Neural progenitor cell (in vitro differentiated cells): ENCODE measurements at regions not wholly inside any gene's neighbourhood (a gene's known extent, or its start where the extent isn't known, plus 50 kb on each side); places are given as distances from the start of the nearest gene placed in this dataset.
"Not testable (repeated sequence)": the region's sequence is repeated elsewhere in the genome, so short reads cannot be mapped to it uniquely, and the experiment has no call there.

Source experiments
- DNase-seq: peaks from one replicate; pipeline ENCODE4 v3.0.0-alpha.2; 2016; ENCODE audit warnings: low spot score
- H2AFZ ChIP-seq: fragments of 200-600 bp; sonication (generic); replicated peaks from 2 replicates; pipeline ENCODE4 v1.6.1; 2016; ENCODE audit warnings: antibody characterized with exemption
- H3F3A ChIP-seq: fragments of 200-600 bp; sonication (generic); 2 replicates; pipeline ENCODE4 v1.6.1; 2016; ENCODE audit warnings: antibody characterized with exemption, low read depth
- H3K27ac ChIP-seq: fragments of 200-600 bp; sonication (generic); 2 replicates; pipeline ENCODE4 v1.5.1; 2016; ENCODE audit warnings: mild to moderate bottlenecking
- H3K27me3 ChIP-seq: fragments of 200-600 bp; sonication (generic); 2 replicates; pipeline ENCODE4 v1.6.1; 2016; ENCODE audit warnings: mild to moderate bottlenecking, moderate library complexity
- H3K36me3 ChIP-seq: fragments of 200-600 bp; sonication (generic); 2 replicates; pipeline ENCODE4 v1.5.1; 2016
- H3K4me1 ChIP-seq: fragments of 200-600 bp; sonication (generic); 2 replicates; pipeline ENCODE4 v1.6.1; 2016; ENCODE audit warnings: mixed run types
- H3K4me2 ChIP-seq: fragments of 200-600 bp; sonication (generic); 2 replicates; pipeline ENCODE4 v1.6.1; 2016
- H3K4me3 ChIP-seq: fragments of 200-600 bp; sonication (generic); 2 replicates; pipeline ENCODE4 v1.5.1; 2016
- H3K79me2 ChIP-seq: fragments of 200-600 bp; sonication (generic); 2 replicates; pipeline ENCODE4 v1.6.1; 2016; ENCODE audit warnings: low read depth
- H3K9ac ChIP-seq: fragments of 200-600 bp; sonication (generic); 2 replicates; pipeline ENCODE4 v1.6.1; 2016
- H3K9me3 ChIP-seq: fragments of 200-600 bp; sonication (generic); 2 replicates; pipeline ENCODE4 v1.5.1; 2016; ENCODE audit warnings: low read depth
- H4K20me1 ChIP-seq: fragments of 200-600 bp; sonication (generic); 2 replicates; pipeline ENCODE4 v1.6.1; 2016; ENCODE audit warnings: low read depth
- H3K27ac Mint-ChIP-seq: 3 replicates; pipeline ENCODE4 v1.8.0; 2021; ENCODE audit warnings: mixed read lengths
- H3K27me3 Mint-ChIP-seq: 2 replicates; pipeline ENCODE4 v1.8.0; 2022; ENCODE audit warnings: low read depth, mild to moderate bottlenecking, inconsistent platforms, moderate library complexity, mixed read lengths; ENCODE audit not compliant: insufficient read depth
- H3K36me3 Mint-ChIP-seq: 3 replicates; pipeline ENCODE4 v1.8.0; 2021; ENCODE audit warnings: mixed read lengths
- H3K4me1 Mint-ChIP-seq: 3 replicates; pipeline ENCODE4 v1.8.0; 2021; ENCODE audit warnings: mixed read lengths
- H3K4me3 Mint-ChIP-seq: 3 replicates; pipeline ENCODE4 v1.8.0; 2021; ENCODE audit warnings: mild to moderate bottlenecking, moderate library complexity, mixed read lengths
- H3K9me3 Mint-ChIP-seq: 3 replicates; pipeline ENCODE4 v1.8.0; 2020; ENCODE audit warnings: mixed read lengths
- EZH2 ChIP-seq: fragments of 200-600 bp; sonication (generic); IDR thresholded peaks from 2 replicates; pipeline ENCODE4 v1.6.1; 2017; ENCODE audit warnings: antibody characterized with exemption, mild to moderate bottlenecking, moderate library complexity
- EZH2phosphoT487 ChIP-seq: fragments of 200-600 bp; sonication (generic); IDR thresholded peaks from 2 replicates; pipeline ENCODE4 v1.6.1; 2017; ENCODE audit warnings: antibody characterized with exemption
- TF ChIP-seq, protein P1 (sequence below): fragments of 200-600 bp; sonication (generic); IDR thresholded peaks from 2 replicates; pipeline ENCODE4 v1.5.1; 2017; ENCODE audit warnings: antibody characterized with exemption, mild to moderate bottlenecking

DNA sequence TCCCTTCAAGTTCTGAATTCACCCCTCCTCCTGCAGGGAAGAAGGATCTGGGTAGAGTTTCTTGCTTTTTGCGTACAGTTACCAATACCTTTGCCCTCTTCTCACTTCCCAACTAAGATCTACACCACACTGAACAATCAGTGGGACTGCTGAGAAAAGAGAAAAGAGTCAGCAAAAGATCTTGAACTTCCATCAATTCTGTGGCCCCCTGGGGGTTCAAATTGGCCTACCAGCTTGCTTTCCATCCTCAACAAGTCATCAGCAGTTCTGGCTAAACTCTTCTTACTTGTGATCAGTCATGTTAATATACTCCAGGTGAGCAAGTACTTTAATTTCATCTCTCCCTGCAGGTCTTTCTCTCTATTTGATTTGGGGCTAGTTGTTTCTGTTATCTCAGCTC lies 739.3 kb upstream of the LRRTM4 start:
- no peaks in the 10 kb centered on the region for H3K36me3 ChIP-seq
- H3K27ac ChIP-seq, result no peak overlapping the region
- H4K20me1 ChIP-seq, result no peaks in the 10 kb centered on the region
- H2AFZ ChIP-seq, result no peak overlapping the region
- H3K4me1 ChIP-seq, result peaks cover 8% of the 10 kb centered on the region
- H3K4me3 ChIP-seq, result no peak overlapping the region
- no peak overlapping the region for H3K4me3 Mint-ChIP-seq
- no peaks in the 10 kb centered on the region for H3K27me3 Mint-ChIP-seq
- no peaks in the 10 kb centered on the region for H3K36me3 Mint-ChIP-seq
- H3K4me2 ChIP-seq, result no peak overlapping the region
- no peak overlapping the region for H3K9ac ChIP-seq
- no peaks in the 10 kb centered on the region for H3K9me3 ChIP-seq
- no peaks in the 10 kb centered on the region for H3K79me2 ChIP-seq
- peaks cover 16% of the 10 kb centered on the region for H3K4me1 Mint-ChIP-seq
- H3K9me3 Mint-ChIP-seq, result no peaks in the 10 kb centered on the region
- no peaks in the 10 kb centered on the region for H3F3A ChIP-seq
- no peaks in the 10 kb centered on the region for H3K27me3 ChIP-seq
- no peak overlapping the region for H3K27ac Mint-ChIP-seq
- DNase-seq, result no peak
- TF ChIP-seq, protein P1, sequence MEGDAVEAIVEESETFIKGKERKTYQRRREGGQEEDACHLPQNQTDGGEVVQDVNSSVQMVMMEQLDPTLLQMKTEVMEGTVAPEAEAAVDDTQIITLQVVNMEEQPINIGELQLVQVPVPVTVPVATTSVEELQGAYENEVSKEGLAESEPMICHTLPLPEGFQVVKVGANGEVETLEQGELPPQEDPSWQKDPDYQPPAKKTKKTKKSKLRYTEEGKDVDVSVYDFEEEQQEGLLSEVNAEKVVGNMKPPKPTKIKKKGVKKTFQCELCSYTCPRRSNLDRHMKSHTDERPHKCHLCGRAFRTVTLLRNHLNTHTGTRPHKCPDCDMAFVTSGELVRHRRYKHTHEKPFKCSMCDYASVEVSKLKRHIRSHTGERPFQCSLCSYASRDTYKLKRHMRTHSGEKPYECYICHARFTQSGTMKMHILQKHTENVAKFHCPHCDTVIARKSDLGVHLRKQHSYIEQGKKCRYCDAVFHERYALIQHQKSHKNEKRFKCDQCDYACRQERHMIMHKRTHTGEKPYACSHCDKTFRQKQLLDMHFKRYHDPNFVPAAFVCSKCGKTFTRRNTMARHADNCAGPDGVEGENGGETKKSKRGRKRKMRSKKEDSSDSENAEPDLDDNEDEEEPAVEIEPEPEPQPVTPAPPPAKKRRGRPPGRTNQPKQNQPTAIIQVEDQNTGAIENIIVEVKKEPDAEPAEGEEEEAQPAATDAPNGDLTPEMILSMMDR, result no peak
- TF ChIP-seq EZH2, result no peak
- no peak for TF ChIP-seq EZH2phosphoT487

DNA sequence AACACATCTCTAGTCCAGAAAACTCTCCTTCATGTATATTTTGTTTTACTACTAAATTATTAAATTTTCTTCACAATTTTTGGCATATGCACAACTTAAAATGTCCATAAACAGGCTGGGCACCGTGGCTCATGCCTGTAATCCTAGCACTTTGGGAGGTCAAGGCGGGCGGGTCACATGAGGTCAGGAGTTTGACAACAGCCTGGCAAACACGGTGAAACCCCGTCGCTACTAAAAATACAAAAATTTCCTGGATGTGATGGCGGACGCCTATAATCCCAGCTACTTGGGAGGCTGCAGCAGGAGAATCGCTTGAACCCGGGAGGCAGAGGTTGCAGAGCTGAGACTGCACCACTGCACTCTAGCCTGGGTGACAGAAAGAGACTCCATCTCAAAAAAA lies 739.9 kb upstream of the LRRTM4 start:
- H3K9me3 Mint-ChIP-seq, H3K27ac Mint-ChIP-seq, H3K4me1 ChIP-seq, H3F3A ChIP-seq, H3K79me2 ChIP-seq, H3K9ac ChIP-seq, H4K20me1 ChIP-seq, H2AFZ ChIP-seq, H3K27me3 ChIP-seq, H3K27ac ChIP-seq, H3K36me3 ChIP-seq, H3K27me3 Mint-ChIP-seq, H3K9me3 ChIP-seq, H3K4me3 ChIP-seq, H3K36me3 Mint-ChIP-seq, H3K4me2 ChIP-seq, H3K4me3 Mint-ChIP-seq, DNase-seq: not testable (repeated sequence)
- peaks cover 16% of the 10 kb centered on the region for H3K4me1 Mint-ChIP-seq

DNA sequence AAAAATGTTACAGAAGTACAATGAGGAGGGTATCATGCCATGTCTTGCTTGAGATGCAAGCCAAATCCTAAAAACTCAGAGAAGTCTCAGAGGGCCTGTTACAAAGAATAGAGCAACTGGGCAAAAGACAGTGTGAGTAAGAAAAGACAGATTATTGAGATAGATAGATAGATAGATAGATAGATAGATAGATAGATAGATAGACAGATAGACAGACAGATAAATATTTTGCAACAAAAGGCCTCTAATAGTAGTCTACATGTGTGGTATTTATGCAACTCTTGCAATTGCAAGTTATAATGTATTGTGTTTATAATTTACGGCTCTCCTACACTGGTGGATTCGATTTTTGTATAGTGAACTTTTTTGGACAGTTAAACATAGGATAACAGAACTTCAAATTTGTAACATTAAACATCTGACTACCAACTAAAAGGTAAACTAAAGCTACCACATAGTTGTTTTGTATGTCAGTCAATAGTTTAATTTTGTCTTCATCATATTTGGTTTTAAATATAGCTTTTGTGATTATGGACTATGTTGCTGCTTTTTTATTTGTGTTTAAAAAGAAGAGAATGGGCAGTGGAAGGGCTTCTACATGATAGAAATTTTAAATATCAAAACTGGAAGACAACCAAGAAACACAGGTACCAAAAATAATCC lies 740.7 kb upstream of the LRRTM4 start:
- TF ChIP-seq EZH2phosphoT487 (no peak), EZH2 (no peak)
- TF ChIP-seq, protein P1, result no peak
- no peaks in the 10 kb centered on the region for H3K9me3 ChIP-seq
- Mint-ChIP-seq H3K4me3 (no peak overlapping the region), H3K27me3 (no peaks in the 10 kb centered on the region), H3K36me3 (no peaks in the 10 kb centered on the region), H3K4me1 (peaks cover 16% of the 10 kb centered on the region), H3K27ac (no peak overlapping the region), H3K9me3 (no peaks in the 10 kb centered on the region)
- H3K9ac ChIP-seq, result no peak overlapping the region
- H3K4me3 ChIP-seq, result no peak overlapping the region
- H3K36me3 ChIP-seq, result no peaks in the 10 kb centered on the region
- H3K27ac ChIP-seq, result no peak overlapping the region
- H2AFZ ChIP-seq, result no peak overlapping the region
- no peaks in the 10 kb centered on the region for H3K79me2 ChIP-seq
- DNase-seq, result no peak
- peaks cover 8% of the 10 kb centered on the region for H3K4me1 ChIP-seq
- H3K4me2 ChIP-seq, result no peak overlapping the region
- no peaks in the 10 kb centered on the region for H3F3A ChIP-seq
- H4K20me1 ChIP-seq, result no peaks in the 10 kb centered on the region
- no peaks in the 10 kb centered on the region for H3K27me3 ChIP-seq

DNA sequence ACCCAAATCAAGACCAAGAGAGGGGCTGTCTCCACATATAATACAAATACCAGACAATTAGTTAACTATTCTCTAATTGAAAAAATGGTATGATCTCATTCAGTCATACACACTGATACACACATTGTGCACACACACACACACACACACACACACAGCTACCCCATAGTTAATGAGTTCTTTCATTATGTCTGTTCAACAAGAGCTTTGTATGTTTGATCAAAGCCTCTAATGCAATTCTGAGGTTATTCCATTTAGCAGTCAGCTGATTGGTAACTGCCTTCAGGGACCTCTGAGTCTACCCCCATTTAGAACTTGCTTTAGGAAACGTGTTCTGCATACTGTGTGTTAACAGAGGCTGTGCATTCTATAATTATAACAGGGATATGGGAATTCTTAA lies 741.4 kb upstream of the LRRTM4 start:
- H3F3A ChIP-seq, result no peaks in the 10 kb centered on the region
- TF ChIP-seq EZH2phosphoT487 (no peak), EZH2 (no peak)
- TF ChIP-seq, protein P1, result no peak
- Mint-ChIP-seq H3K36me3 (no peaks in the 10 kb centered on the region), H3K27me3 (no peaks in the 10 kb centered on the region), H3K27ac (no peak overlapping the region), H3K4me3 (no peak overlapping the region), H3K9me3 (no peaks in the 10 kb centered on the region), H3K4me1 (peaks cover 13% of the 10 kb centered on the region)
- peaks cover 8% of the 10 kb centered on the region for H3K4me1 ChIP-seq
- H3K9ac ChIP-seq, result no peak overlapping the region
- H2AFZ ChIP-seq, result no peak overlapping the region
- H3K4me2 ChIP-seq, result no peak overlapping the region
- no peaks in the 10 kb centered on the region for H3K27me3 ChIP-seq
- no peaks in the 10 kb centered on the region for H3K36me3 ChIP-seq
- no peak overlapping the region for H3K27ac ChIP-seq
- no peaks in the 10 kb centered on the region for H3K79me2 ChIP-seq
- no peaks in the 10 kb centered on the region for H3K9me3 ChIP-seq
- no peaks in the 10 kb centered on the region for H4K20me1 ChIP-seq
- H3K4me3 ChIP-seq, result no peak overlapping the region
- no peak for DNase-seq
